ENCODE measurements at regions not wholly inside any gene's neighbourhood (a gene's known extent, or its start where the extent isn't known, plus 50 kb on each side); places are given as distances from the start of the nearest gene placed in this dataset.

DNA sequence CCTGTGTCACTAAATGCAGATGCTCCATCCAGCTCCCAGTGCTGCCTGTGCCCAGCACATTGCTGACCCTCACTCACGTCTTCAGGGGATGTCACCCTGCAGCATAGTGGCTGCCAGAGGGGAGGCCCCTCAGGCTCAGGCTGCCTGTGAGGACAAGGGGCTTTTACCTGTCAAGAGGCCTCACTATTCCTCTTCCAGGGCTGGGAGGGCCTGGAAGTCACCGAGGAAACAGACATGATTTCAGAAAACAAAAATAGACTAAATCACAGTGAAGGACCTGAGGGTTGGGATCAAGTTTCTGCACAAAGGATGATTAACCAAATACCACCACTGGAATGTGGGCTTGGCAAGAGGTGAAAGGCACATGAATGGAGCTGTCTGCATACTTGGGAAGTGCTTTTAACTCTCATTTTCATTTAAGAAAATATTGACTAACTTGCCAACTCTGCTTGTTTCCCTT lies 1202.3 kb downstream of the BCL11B start:
- TF ChIP-seq POLR2A (IDR thresholded peaks at IDR 0.05; ENCODE audit: low read length) (no peak), GATA1 (IDR thresholded peaks at IDR 0.05; ENCODE audit: low read depth, low read length) (no peak)

All from erythroblast (primary cell).